ENCODE measurements at regions not wholly inside any gene's neighbourhood (a gene's known extent, or its start where the extent isn't known, plus 50 kb on each side); places are given as distances from the start of the nearest gene placed in this dataset.

DNA sequence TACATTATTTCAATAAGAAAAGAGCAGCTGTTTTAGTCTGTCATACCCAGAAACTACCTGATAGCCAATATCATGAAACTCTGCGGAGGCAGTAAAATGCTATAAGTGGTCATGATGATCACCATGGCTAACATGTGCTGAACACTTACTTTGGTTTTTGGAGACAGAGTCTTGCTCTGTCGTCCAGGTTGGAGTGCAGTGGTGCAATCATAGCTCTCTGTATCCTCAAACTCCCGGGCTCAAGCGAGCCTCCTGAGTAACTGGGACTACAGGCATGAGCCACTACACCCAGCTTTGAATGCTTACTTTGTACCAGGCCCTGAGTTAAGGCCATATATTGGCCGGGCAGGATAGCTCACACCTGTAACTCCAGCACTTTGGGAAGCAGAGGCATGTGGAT, 101.2 kb upstream of the DHX40 start:
- no peak overlapping the region for H3K4me3 Mint-ChIP-seq
- H3K9me3 Mint-ChIP-seq: no peaks in the 10 kb centered on the region
- TF ChIP-seq, protein P1, sequence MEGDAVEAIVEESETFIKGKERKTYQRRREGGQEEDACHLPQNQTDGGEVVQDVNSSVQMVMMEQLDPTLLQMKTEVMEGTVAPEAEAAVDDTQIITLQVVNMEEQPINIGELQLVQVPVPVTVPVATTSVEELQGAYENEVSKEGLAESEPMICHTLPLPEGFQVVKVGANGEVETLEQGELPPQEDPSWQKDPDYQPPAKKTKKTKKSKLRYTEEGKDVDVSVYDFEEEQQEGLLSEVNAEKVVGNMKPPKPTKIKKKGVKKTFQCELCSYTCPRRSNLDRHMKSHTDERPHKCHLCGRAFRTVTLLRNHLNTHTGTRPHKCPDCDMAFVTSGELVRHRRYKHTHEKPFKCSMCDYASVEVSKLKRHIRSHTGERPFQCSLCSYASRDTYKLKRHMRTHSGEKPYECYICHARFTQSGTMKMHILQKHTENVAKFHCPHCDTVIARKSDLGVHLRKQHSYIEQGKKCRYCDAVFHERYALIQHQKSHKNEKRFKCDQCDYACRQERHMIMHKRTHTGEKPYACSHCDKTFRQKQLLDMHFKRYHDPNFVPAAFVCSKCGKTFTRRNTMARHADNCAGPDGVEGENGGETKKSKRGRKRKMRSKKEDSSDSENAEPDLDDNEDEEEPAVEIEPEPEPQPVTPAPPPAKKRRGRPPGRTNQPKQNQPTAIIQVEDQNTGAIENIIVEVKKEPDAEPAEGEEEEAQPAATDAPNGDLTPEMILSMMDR (conservative IDR thresholded peaks at IDR 0.05): no peak
- peak; percentile 8 for DNase-seq (ENCODE audit: extremely low spot score, unreplicated experiment)
- no peaks in the 10 kb centered on the region for H3K36me3 Mint-ChIP-seq
- no peaks in the 10 kb centered on the region for H3K27me3 Mint-ChIP-seq
- H3K4me1 Mint-ChIP-seq (ENCODE audit: unreplicated experiment): no peaks in the 10 kb centered on the region
- no peak overlapping the region for H3K27ac Mint-ChIP-seq

DNA sequence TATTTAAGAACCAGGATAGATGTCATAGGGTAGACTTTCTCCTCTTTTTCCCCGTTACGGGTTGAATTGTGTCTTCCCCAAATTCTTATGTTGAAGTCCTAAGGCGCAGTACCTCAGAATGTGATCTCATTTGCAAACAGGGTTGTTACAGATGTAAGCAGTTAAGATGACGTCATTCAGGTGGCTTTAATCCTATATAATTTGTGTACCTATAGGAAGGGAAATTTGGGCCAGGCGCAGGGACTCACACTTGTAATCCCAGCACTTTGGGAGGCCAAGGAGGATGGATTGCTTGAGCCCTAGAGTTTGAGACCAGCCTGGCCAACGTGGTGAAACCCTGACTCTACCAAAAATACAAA, 99.5 kb upstream of the DHX40 start:
- H3K4me3 Mint-ChIP-seq: no peak overlapping the region
- H3K27ac Mint-ChIP-seq: no peak overlapping the region
- peak; percentile 3 for DNase-seq (ENCODE audit: extremely low spot score, unreplicated experiment)
- no peaks in the 10 kb centered on the region for H3K36me3 Mint-ChIP-seq
- H3K4me1 Mint-ChIP-seq (ENCODE audit: unreplicated experiment): no peaks in the 10 kb centered on the region
- no peaks in the 10 kb centered on the region for H3K9me3 Mint-ChIP-seq
- no peaks in the 10 kb centered on the region for H3K27me3 Mint-ChIP-seq
- TF ChIP-seq, protein P1 (conservative IDR thresholded peaks at IDR 0.05): no peak

DNA sequence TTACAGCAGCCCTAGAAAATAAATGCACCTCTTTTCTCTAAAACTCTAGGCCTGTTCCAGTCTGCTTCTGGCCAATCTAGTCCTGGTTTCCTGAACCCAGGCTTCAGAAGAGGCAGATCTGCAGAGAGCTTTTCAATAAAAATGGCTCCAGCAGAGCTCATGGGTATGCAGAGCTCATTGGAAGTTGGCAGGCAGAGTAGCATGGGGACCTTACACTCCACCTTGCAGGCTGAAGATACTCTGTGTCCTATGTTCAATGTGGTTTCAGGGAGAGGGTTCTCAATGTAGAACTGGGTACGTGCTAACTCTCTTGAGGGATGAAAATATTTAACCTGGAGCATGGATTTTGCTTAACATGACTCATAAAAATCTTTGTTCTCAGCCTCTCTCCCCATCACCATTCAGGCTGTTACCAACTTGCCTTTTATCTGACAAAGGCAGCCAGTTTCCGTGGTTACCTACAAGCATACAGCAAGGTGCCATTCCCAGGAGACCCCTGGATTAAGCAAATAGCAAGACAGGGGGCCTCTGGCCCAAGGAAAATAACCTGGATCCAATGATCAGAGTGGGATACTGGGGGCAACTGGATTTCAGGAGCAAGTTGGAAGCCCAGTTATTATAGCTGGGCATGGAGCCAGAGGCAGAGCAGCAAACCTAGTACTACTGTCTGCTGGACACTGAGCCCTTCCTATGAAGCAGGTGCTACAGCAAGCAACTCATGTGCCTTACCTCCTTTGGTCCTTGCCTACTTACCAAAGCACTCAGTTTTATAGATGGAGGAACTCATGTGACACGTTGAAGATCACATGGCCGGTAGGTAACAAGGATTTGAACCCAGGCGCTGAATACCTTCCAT, 98.2 kb upstream of the DHX40 start:
- peak; percentile 25 for DNase-seq (ENCODE audit: extremely low spot score, unreplicated experiment)

DNA sequence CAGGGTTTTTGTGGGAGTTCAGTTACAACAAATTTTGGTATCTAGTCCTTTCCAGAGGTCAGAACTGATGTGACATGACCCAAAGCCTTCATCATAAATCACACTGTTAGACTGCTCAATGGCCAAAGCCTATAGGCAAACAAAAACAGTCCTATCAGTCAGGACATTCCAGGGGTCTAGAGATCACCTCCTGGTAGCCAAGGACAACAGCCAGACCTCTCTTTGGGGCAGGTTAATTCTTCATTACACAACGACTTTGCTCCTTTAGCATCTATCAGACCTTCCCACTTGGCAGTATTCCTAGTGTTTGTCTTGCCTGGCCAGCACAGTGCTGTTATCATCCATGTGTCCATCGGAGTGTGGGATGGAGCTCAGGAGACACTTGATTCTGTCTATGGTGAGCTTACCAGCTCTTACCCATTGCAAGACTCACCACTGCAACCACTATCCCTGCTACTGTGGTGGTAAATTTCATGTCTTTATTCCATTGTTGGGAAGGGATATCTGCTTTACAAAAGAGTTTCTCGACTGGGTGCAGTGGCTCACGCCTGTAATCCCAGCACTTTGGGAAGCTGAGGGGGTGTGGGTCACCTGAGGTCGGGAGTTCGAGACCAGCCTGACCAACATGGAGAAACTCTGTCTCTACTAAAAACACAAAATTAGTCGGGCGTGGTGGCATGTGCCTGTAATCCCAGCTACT, 95.5 kb upstream of the DHX40 start:
- Mint-ChIP-seq H3K4me1 (ENCODE audit: unreplicated experiment) (no peaks in the 10 kb centered on the region), H3K27ac (no peak overlapping the region), H3K9me3 (no peaks in the 10 kb centered on the region), H3K4me3 (no peak overlapping the region), H3K27me3 (no peaks in the 10 kb centered on the region), H3K36me3 (no peaks in the 10 kb centered on the region)
- DNase-seq (ENCODE audit: extremely low spot score, unreplicated experiment): peak; percentile 15
- TF ChIP-seq, protein P1 (conservative IDR thresholded peaks at IDR 0.05): no peak

More for the DNA sequence above, 98.2 kb upstream of the DHX40 start:
- TF ChIP-seq, protein P1 (conservative IDR thresholded peaks at IDR 0.05): no peak
- H3K36me3 Mint-ChIP-seq: no peaks in the 10 kb centered on the region
- no peaks in the 10 kb centered on the region for H3K27me3 Mint-ChIP-seq
- H3K9me3 Mint-ChIP-seq: no peaks in the 10 kb centered on the region
- H3K4me3 Mint-ChIP-seq: no peak overlapping the region
- H3K4me1 Mint-ChIP-seq (ENCODE audit: unreplicated experiment): no peaks in the 10 kb centered on the region
- no peak overlapping the region for H3K27ac Mint-ChIP-seq

DNA sequence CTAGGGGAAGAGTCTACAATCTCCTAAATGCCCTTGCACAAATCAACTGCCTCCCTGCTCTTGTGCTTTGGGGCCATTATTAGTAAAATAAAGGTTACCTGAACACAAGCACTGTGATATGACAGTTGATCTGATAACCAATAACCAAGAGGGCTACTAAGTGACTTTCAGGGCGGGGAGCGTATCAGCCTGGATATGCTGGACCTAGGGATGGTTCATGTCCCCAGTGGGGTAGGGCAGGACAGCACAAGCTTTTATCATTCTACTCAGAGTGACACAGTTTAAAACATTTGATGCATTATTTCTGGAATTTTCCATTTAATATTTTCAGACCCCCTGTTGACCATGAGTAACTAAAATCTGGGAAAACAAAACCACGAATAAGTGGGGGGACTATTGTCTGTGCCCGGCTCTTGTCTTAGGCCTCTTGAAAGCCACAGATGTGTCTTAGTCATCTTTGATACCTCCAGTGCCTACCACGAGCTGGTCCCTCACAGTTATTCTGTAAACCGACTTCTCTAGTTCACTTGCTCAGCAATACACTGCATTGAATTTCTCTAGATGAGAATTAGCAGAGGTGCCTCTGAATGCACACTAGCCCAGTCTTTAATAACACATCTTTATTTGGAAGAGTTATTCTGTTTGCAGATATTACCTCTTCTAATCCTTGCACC, 94.6 kb upstream of the DHX40 start:
- TF ChIP-seq, protein P1 (conservative IDR thresholded peaks at IDR 0.05): no peak
- Mint-ChIP-seq H3K4me1 (ENCODE audit: unreplicated experiment) (no peaks in the 10 kb centered on the region), H3K36me3 (no peaks in the 10 kb centered on the region), H3K9me3 (no peaks in the 10 kb centered on the region), H3K27me3 (no peaks in the 10 kb centered on the region), H3K4me3 (no peak overlapping the region), H3K27ac (no peak overlapping the region)
- peak; percentile 8 for DNase-seq (ENCODE audit: extremely low spot score, unreplicated experiment)
